ENCODE measurements at regions not wholly inside any gene's neighbourhood (a gene's known extent, or its start where the extent isn't known, plus 50 kb on each side); places are given as distances from the start of the nearest gene placed in this dataset.

DNA sequence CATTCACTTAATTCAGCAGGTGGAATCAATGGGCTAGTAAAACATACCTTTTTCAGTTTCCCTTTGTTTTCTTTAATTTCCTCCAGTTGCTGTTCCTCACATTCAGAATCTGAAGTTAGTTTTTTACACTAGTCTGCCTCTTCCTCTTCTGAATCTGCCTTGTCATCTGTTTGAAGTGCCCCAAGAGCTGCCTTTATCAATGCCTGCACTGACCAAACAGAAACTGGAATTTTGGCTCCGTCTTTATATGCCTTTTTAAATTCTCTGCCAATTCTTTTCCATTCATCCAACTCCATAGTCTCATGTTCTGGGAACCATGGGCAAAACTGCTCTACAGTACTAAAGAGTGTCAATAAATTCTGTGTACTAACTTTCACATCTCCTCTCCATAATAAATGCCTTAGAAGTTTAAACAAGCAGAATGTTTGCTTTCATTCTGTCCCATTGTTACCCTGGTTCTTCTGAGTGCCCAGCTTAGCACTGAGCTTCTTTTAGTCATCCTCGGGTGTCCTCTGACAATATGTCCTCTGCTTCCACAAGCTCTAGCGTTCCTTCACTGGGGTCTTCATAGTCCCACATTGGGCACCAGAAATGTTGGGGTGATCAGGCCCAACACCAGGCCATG lies 154.2 kb downstream of the ZNF486 start:
- no peaks in the 10 kb centered on the region for H3K36me3 ChIP-seq (ENCODE audit: insufficient read depth, low read length)
- no peaks in the 10 kb centered on the region for H3K9me3 ChIP-seq (ENCODE audit: insufficient read depth, low read depth, low read length)
- H3K4me3 ChIP-seq (ENCODE audit: low read length, poor library complexity, severe bottlenecking): no peak overlapping the region

DNA sequence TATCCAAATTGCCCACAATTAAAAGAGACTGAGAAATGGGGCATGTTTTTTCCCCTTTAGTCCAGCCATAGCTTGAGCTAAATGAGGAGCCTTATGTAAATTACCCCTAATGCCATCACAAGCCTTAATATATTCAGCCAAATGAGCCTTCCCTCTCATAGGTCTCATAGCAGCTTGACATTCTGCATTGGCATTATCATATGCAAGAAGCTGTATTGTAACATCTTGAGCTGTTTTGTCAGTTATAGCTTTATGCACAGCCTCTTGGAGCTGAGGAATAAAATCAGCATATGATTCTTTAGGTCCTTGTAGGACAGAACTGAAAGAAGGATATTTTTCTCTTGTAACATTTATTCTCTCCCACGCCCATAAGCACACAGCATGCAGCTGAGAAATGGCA lies 153.2 kb downstream of the ZNF486 start:
- no peaks in the 10 kb centered on the region for H3K9me3 ChIP-seq (ENCODE audit: insufficient read depth, low read depth, low read length)
- no peaks in the 10 kb centered on the region for H3F3A ChIP-seq (ENCODE audit: low read depth)
- H3K4me3 ChIP-seq (ENCODE audit: low read length, poor library complexity, severe bottlenecking): no peak overlapping the region
- no peaks in the 10 kb centered on the region for H3K79me2 ChIP-seq (ENCODE audit: insufficient read depth, low read length)
- no peak overlapping the region for H3K4me2 ChIP-seq (ENCODE audit: low read depth, low read length, poor library complexity, severe bottlenecking)
- H3K36me3 ChIP-seq (ENCODE audit: insufficient read depth, low read length): no peaks in the 10 kb centered on the region
- no peaks in the 10 kb centered on the region for H4K20me1 ChIP-seq (ENCODE audit: insufficient read depth, low read length, poor library complexity, severe bottlenecking)
- no peaks in the 10 kb centered on the region for H3K4me1 ChIP-seq (ENCODE audit: insufficient read depth, low read length, poor library complexity, severe bottlenecking)
- H3K9ac ChIP-seq (ENCODE audit: low read depth, low read length, poor library complexity, severe bottlenecking): no peak overlapping the region
- no peaks in the 10 kb centered on the region for H3K9me2 ChIP-seq (replicated peaks; ENCODE audit: low read depth, low read length)
- no peak overlapping the region for H2AFZ ChIP-seq (ENCODE audit: low read length)
- no peak for TF ChIP-seq EZH2phosphoT487 (IDR thresholded peaks at IDR 0.05; ENCODE audit: borderline replicate concordance)
- TF ChIP-seq, protein P1, sequence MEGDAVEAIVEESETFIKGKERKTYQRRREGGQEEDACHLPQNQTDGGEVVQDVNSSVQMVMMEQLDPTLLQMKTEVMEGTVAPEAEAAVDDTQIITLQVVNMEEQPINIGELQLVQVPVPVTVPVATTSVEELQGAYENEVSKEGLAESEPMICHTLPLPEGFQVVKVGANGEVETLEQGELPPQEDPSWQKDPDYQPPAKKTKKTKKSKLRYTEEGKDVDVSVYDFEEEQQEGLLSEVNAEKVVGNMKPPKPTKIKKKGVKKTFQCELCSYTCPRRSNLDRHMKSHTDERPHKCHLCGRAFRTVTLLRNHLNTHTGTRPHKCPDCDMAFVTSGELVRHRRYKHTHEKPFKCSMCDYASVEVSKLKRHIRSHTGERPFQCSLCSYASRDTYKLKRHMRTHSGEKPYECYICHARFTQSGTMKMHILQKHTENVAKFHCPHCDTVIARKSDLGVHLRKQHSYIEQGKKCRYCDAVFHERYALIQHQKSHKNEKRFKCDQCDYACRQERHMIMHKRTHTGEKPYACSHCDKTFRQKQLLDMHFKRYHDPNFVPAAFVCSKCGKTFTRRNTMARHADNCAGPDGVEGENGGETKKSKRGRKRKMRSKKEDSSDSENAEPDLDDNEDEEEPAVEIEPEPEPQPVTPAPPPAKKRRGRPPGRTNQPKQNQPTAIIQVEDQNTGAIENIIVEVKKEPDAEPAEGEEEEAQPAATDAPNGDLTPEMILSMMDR (conservative IDR thresholded peaks at IDR 0.05; ENCODE audit: low read length): no peak
- H3K27me3 ChIP-seq (ENCODE audit: insufficient read depth, low read length, poor library complexity, severe bottlenecking): no peaks in the 10 kb centered on the region

More for the DNA sequence above, 154.2 kb downstream of the ZNF486 start:
- H3K27me3 ChIP-seq (ENCODE audit: insufficient read depth, low read length, poor library complexity, severe bottlenecking): no peaks in the 10 kb centered on the region
- no peaks in the 10 kb centered on the region for H3F3A ChIP-seq (ENCODE audit: low read depth)
- H3K79me2 ChIP-seq (ENCODE audit: insufficient read depth, low read length): no peaks in the 10 kb centered on the region
- H2AFZ ChIP-seq (ENCODE audit: low read length): no peak overlapping the region
- H3K9ac ChIP-seq (ENCODE audit: low read depth, low read length, poor library complexity, severe bottlenecking): no peak overlapping the region
- no peak overlapping the region for H3K4me2 ChIP-seq (ENCODE audit: low read depth, low read length, poor library complexity, severe bottlenecking)
- H4K20me1 ChIP-seq (ENCODE audit: insufficient read depth, low read length, poor library complexity, severe bottlenecking): no peaks in the 10 kb centered on the region
- H3K4me1 ChIP-seq (ENCODE audit: insufficient read depth, low read length, poor library complexity, severe bottlenecking): no peaks in the 10 kb centered on the region
- no peaks in the 10 kb centered on the region for H3K9me2 ChIP-seq (replicated peaks; ENCODE audit: low read depth, low read length)
- TF ChIP-seq, protein P1 (conservative IDR thresholded peaks at IDR 0.05; ENCODE audit: low read length): no peak
- TF ChIP-seq EZH2phosphoT487 (IDR thresholded peaks at IDR 0.05; ENCODE audit: borderline replicate concordance): no peak

DNA sequence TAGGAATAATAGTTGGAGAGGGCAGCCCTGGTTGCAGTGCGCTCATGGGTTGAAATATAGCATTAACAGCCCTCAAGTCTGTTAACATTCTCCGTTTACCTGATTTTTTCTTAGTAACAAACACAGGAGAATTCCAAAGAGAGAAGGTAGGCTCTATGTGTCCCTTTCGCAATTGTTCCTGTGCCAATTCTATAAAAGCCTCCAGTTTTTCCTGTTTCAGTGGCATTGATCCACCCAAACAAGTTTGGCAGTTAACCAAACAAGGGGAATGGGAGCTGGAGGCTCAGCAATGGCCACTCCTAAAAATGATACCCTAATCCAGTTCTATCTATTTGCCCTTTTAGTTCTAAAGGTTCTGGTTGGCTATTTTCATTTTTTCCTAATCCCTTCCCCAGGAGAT lies 151.6 kb downstream of the ZNF486 start:
- TF ChIP-seq EZH2phosphoT487 (IDR thresholded peaks at IDR 0.05; ENCODE audit: borderline replicate concordance): no peak

DNA sequence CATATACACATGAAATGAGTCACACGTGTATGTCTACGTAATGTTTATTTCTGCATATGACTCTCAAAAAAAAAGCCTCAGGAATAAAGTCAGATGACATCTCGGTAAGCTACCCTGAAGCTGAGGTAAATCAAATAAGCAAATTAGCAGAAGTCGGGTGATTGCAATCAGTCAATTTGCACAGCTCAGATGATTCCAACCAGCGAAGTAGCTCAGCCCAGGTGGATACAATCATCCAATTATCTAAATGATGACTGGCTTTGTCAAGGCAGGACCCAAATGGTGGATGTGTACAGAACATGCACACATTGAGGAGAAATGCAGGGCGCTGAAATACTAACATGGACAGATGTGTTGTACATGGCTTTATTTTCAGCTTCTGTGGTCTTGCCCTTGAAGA lies 148.5 kb downstream of the ZNF486 start:
- no peaks in the 10 kb centered on the region for H3K27me3 ChIP-seq (ENCODE audit: insufficient read depth, low read length, poor library complexity, severe bottlenecking)
- no peaks in the 10 kb centered on the region for H3F3A ChIP-seq (ENCODE audit: low read depth)
- no peaks in the 10 kb centered on the region for H3K4me1 ChIP-seq (ENCODE audit: insufficient read depth, low read length, poor library complexity, severe bottlenecking)
- no peak for TF ChIP-seq EZH2phosphoT487 (IDR thresholded peaks at IDR 0.05; ENCODE audit: borderline replicate concordance)
- TF ChIP-seq, protein P1 (conservative IDR thresholded peaks at IDR 0.05; ENCODE audit: low read length): no peak
- H3K79me2 ChIP-seq (ENCODE audit: insufficient read depth, low read length): no peaks in the 10 kb centered on the region
- no peak overlapping the region for H2AFZ ChIP-seq (ENCODE audit: low read length)
- no peak overlapping the region for H3K9ac ChIP-seq (ENCODE audit: low read depth, low read length, poor library complexity, severe bottlenecking)
- no peak overlapping the region for H3K4me2 ChIP-seq (ENCODE audit: low read depth, low read length, poor library complexity, severe bottlenecking)
- no peak overlapping the region for H3K4me3 ChIP-seq (ENCODE audit: low read length, poor library complexity, severe bottlenecking)
- no peaks in the 10 kb centered on the region for H3K9me3 ChIP-seq (ENCODE audit: insufficient read depth, low read depth, low read length)
- H4K20me1 ChIP-seq (ENCODE audit: insufficient read depth, low read length, poor library complexity, severe bottlenecking): no peaks in the 10 kb centered on the region
- H3K36me3 ChIP-seq (ENCODE audit: insufficient read depth, low read length): no peaks in the 10 kb centered on the region
- H3K9me2 ChIP-seq (replicated peaks; ENCODE audit: low read depth, low read length): no peaks in the 10 kb centered on the region

More for the DNA sequence above, 151.6 kb downstream of the ZNF486 start:
- no peaks in the 10 kb centered on the region for H3K9me2 ChIP-seq (replicated peaks; ENCODE audit: low read depth, low read length)
- H3K4me2 ChIP-seq (ENCODE audit: low read depth, low read length, poor library complexity, severe bottlenecking): no peak overlapping the region
- no peaks in the 10 kb centered on the region for H4K20me1 ChIP-seq (ENCODE audit: insufficient read depth, low read length, poor library complexity, severe bottlenecking)
- H3K36me3 ChIP-seq (ENCODE audit: insufficient read depth, low read length): no peaks in the 10 kb centered on the region
- H3K9me3 ChIP-seq (ENCODE audit: insufficient read depth, low read depth, low read length): no peaks in the 10 kb centered on the region
- H3K4me1 ChIP-seq (ENCODE audit: insufficient read depth, low read length, poor library complexity, severe bottlenecking): no peaks in the 10 kb centered on the region
- H3K27me3 ChIP-seq (ENCODE audit: insufficient read depth, low read length, poor library complexity, severe bottlenecking): no peaks in the 10 kb centered on the region
- no peak overlapping the region for H3K4me3 ChIP-seq (ENCODE audit: low read length, poor library complexity, severe bottlenecking)
- no peak overlapping the region for H2AFZ ChIP-seq (ENCODE audit: low read length)
- no peaks in the 10 kb centered on the region for H3F3A ChIP-seq (ENCODE audit: low read depth)
- H3K9ac ChIP-seq (ENCODE audit: low read depth, low read length, poor library complexity, severe bottlenecking): no peak overlapping the region
- no peaks in the 10 kb centered on the region for H3K79me2 ChIP-seq (ENCODE audit: insufficient read depth, low read length)

Data from Loucy (cell line).